Kidney (tissue), 13 donors: ENCODE measurements at regions not wholly inside any gene's neighbourhood (a gene's known extent, or its start where the extent isn't known, plus 50 kb on each side); places are given as distances from the start of the nearest gene placed in this dataset.
"Not testable (repeated sequence)": the region's sequence is repeated elsewhere in the genome, so short reads cannot be mapped to it uniquely, and the experiment has no call there.

Experiments
- DNase-seq, 5 donors: peaks; one replicate each; pipeline ENCODE4 v3.0.0-alpha.2; 2013 to 2020
- FAIRE-seq: peaks from 2 replicates; lab custom pipeline; 2012; peaks lifted over from hg19 to GRCh38; lab: Jason Lieb, UNC
- H3K27ac ChIP-seq, 2 donors: one replicate each; pipeline ENCODE4 v1.7.0; 2013; ENCODE audit warnings: low read depth in 2 of 2, low read length in 2 of 2, inconsistent platforms in 1 of 2
- H3K27me3 ChIP-seq: one replicate; pipeline ENCODE4 v1.7.1; 2013; ENCODE audit warnings: low read length, inconsistent platforms; ENCODE audit not compliant: control insufficient read depth, insufficient read depth
- H3K36me3 ChIP-seq, 3 donors: one replicate each; pipeline versions ENCODE4 v1.7.0 to v1.7.1; 2013; ENCODE audit warnings: low read length in 3 of 3, control low read depth in 1 of 3, inconsistent platforms in 1 of 3; ENCODE audit not compliant: insufficient read depth in 3 of 3, control insufficient read depth in 2 of 3
- H3K4me1 ChIP-seq, 3 donors: one replicate each; pipeline versions ENCODE4 v1.7.0 to v1.7.1; 2013; ENCODE audit warnings: low read length in 3 of 3, inconsistent platforms in 1 of 3, low read depth in 1 of 3; ENCODE audit not compliant: control insufficient read depth in 2 of 3, insufficient read depth in 2 of 3
- H3K4me3 ChIP-seq, 3 donors: one replicate each; pipeline versions ENCODE4 v1.7.0 to v1.8.1; 2013; ENCODE audit warnings: low read length in 3 of 3, control low read depth in 1 of 3, inconsistent platforms in 1 of 3
- H3K9ac ChIP-seq, 3 donors: one replicate each; pipeline versions ENCODE4 v1.7.0 to v1.7.1; 2013; ENCODE audit warnings: low read length in 3 of 3, control low read depth in 1 of 3, inconsistent platforms in 1 of 3
- H3K9me3 ChIP-seq, 3 donors: one replicate each; pipeline versions ENCODE4 v1.7.0 to v1.7.1; 2013; ENCODE audit warnings: low read length in 3 of 3, control low read depth in 1 of 3, inconsistent platforms in 1 of 3; ENCODE audit not compliant: control insufficient read depth in 2 of 3, insufficient read depth in 1 of 3
- intact Hi-C: fragments of 100-400 bp; cut with DNase I; formaldehyde crosslinking; loops from one replicate; pipeline ENCODE4 v1.11.1; 2022
- TF ChIP-seq, protein P1 (sequence below): IDR thresholded peaks from 3 replicates; pipeline ENCODE4 v1.5.1; 2012; ENCODE audit warnings: mild to moderate bottlenecking, moderate library complexity, borderline replicate concordance; ENCODE audit not compliant: insufficient read depth; ENCODE audit errors: extremely low read depth
- donor health status: control.
- donor health status: control.
- donor health status: control.
- donor health status: control.
- donor health status: control.
- donor health status: DM: yes; HTN: yes; CAD: no.
- donor health status: Normal renal cell carcinoma (clear cell type).

DNA sequence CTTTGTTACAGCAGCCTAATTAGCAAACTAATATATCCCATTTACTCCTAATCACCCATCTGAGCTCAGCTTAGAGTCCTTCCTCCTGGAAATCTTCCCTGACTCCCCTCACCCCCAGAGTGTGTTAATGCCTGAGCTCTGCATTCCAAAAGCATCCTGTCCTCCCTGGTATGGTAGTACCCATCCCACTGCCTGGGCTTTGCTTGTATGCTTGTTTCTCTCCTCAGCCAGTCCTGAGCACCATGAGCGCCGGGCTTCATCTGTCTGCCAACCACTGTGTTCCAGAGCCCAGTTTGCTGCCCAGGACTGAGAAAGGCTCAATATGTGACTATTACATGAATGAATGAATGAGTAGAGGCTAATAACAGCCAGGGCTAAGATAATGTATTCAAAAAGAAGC lies 272.4 kb downstream of the CDK5RAP2 start:
- Histone ChIP-seq H3K27ac (no peak overlapping the region), H3K4me3 (no peak overlapping the region), H3K9me3 (peaks cover 0 to 5% (median 0%) of the 10 kb centered on the region in 3 donors), H3K4me1 (no peaks in the 10 kb centered on the region), H3K27me3 (no peaks in the 10 kb centered on the region), H3K36me3 (no peaks in the 10 kb centered on the region), H3K9ac (no peak overlapping the region)
- DNase-seq (no peak), FAIRE-seq (no peak)
- TF ChIP-seq, protein P1, sequence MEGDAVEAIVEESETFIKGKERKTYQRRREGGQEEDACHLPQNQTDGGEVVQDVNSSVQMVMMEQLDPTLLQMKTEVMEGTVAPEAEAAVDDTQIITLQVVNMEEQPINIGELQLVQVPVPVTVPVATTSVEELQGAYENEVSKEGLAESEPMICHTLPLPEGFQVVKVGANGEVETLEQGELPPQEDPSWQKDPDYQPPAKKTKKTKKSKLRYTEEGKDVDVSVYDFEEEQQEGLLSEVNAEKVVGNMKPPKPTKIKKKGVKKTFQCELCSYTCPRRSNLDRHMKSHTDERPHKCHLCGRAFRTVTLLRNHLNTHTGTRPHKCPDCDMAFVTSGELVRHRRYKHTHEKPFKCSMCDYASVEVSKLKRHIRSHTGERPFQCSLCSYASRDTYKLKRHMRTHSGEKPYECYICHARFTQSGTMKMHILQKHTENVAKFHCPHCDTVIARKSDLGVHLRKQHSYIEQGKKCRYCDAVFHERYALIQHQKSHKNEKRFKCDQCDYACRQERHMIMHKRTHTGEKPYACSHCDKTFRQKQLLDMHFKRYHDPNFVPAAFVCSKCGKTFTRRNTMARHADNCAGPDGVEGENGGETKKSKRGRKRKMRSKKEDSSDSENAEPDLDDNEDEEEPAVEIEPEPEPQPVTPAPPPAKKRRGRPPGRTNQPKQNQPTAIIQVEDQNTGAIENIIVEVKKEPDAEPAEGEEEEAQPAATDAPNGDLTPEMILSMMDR = no peak
- intact Hi-C loops = no loop called here

DNA sequence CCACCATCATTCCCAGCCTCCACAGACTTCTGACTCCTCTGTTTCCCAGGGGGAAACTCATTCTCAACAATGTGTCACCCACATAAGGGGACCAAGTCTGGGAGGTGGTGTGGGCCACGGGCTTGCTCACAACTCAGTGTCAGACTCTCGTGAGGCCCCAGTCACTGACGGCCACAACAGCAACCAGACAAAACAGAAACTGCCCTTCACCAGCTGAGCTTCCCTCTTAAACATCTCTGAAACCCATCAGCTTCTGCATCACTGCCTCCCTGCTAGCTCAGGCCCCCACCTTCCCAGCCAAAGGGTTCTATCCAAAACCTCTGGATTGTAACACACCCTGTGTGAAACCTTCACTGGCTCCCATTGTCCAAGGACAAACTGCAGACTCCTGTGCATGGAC lies 273.4 kb downstream of the CDK5RAP2 start:
- Histone ChIP-seq H3K4me3 (no peak overlapping the region), H3K36me3 (no peaks in the 10 kb centered on the region), H3K9ac (no peak overlapping the region), H3K27ac (no peak overlapping the region), H3K4me1 (no peaks in the 10 kb centered on the region), H3K27me3 (no peaks in the 10 kb centered on the region), H3K9me3 (no peaks in the 10 kb centered on the region)
- intact Hi-C loops = no loop called here
- FAIRE-seq (no peak), DNase-seq (no peak)
- TF ChIP-seq, protein P1 = no peak

DNA sequence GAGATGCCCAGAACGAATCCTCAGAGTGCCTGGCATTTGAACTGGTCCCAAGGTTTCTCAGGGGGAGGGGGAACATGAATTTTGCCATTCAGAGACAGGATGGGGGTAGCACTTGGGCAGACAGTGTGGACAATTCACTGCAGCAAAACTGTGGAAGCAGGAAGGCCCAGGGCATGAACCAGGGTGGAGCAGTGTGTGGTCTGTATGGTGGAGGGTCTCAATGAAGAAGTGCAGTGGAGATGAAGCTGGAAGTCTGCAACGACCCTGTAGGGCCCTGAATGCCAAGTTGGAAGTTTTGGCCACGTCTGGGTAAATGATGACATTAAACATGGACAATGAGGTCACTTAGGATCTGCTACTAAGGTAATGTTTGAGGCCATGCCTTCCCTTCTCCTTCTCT lies 273.9 kb downstream of the CDK5RAP2 start:
- no peak for FAIRE-seq

DNA sequence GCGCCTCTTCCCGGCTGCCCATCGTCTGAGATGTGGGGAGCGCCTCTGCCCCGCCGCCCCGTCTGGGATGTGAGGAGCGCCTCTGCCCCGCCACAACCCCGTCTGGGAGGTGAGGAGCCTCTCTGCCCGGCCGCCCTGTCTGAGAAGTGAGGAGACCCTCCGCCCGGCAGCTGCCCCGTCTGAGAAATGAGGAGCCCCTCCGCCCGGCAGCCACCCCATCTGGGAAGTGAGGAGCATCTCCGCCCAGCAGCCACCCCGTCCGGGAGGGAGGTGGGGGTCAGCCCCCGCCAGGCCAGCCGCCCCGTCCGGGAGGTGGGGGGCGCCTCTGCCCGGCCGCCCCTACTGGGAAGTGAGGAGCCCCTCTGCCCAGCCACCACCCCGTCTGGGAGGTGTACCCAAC lies 275.1 kb downstream of the CDK5RAP2 start:
- H3K9me3 ChIP-seq, H3K36me3 ChIP-seq, intact Hi-C loops, H3K4me1 ChIP-seq, FAIRE-seq, H3K27ac ChIP-seq, H3K4me3 ChIP-seq, H3K9ac ChIP-seq, H3K27me3 ChIP-seq, DNase-seq: not testable (repeated sequence)

More for the DNA sequence above, 273.9 kb downstream of the CDK5RAP2 start:
- no peaks in the 10 kb centered on the region for H3K9me3 ChIP-seq
- H3K9ac ChIP-seq = no peak overlapping the region
- no peak overlapping the region for H3K27ac ChIP-seq
- H3K36me3 ChIP-seq = no peaks in the 10 kb centered on the region
- H3K4me3 ChIP-seq = no peak overlapping the region
- no peak for DNase-seq
- intact Hi-C loops = no loop called here
- H3K4me1 ChIP-seq = no peaks in the 10 kb centered on the region
- TF ChIP-seq, protein P1 = no peak
- no peaks in the 10 kb centered on the region for H3K27me3 ChIP-seq
